B cell (primary cell): ENCODE measurements at regions not wholly inside any gene's neighbourhood (a gene's known extent, or its start where the extent isn't known, plus 50 kb on each side); places are given as distances from the start of the nearest gene placed in this dataset.

ENCODE experiments used
- CTCF ChIP-seq: fragments of 200-600 bp; IDR thresholded peaks from one replicate; pipeline ENCODE4 v1.8.0; 2022; ENCODE audit warnings: antibody characterized with exemption, mild to moderate bottlenecking
- EZH2 ChIP-seq: IDR thresholded peaks from 2 replicates; pipeline ENCODE4 v1.6.1; 2012; ENCODE audit warnings: borderline replicate concordance, low read depth, mild to moderate bottlenecking, moderate library complexity, low read length; ENCODE audit not compliant: insufficient read depth, poor library complexity, severe bottlenecking

- TF ChIP-seq CTCF (no peak), EZH2 (no peak)
Measured at GRCh38 chr5:33305572-33305971, 135.2 kb upstream of the TARS1 start.
